ENCODE measurements at regions not wholly inside any gene's neighbourhood (a gene's known extent, or its start where the extent isn't known, plus 50 kb on each side); places are given as distances from the start of the nearest gene placed in this dataset.

- DNase-seq: no peak
These were observed 70.9 kb upstream of the MGMT start for GRCh38 chr10:129396021-129396722.

GRCh38 chr10:129397198-129397974 is 69.7 kb upstream of the MGMT start:
- DNase-seq: no peak

- DNase-seq: no peak
These were observed 68.3 kb upstream of the MGMT start for GRCh38 chr10:129398711-129399141.

- no peak for DNase-seq
These were observed 66.6 kb upstream of the MGMT start for GRCh38 chr10:129400426-129400825.

- DNase-seq: no peak
These were observed 64.6 kb upstream of the MGMT start for GRCh38 chr10:129402459-129402858.

GRCh38 chr10:129404091-129404490 is 63.0 kb upstream of the MGMT start:
- no peak for DNase-seq

GRCh38 chr10:129405389-129405788 is 61.7 kb upstream of the MGMT start:
- DNase-seq: no peak

- DNase-seq: no peak
These were observed 56.2 kb upstream of the MGMT start for GRCh38 chr10:129410688-129411392.

- no peak for DNase-seq
These were observed 55.7 kb upstream of the MGMT start for GRCh38 chr10:129411393-129411705.

- DNase-seq: no peak
These were observed 55.3 kb upstream of the MGMT start for GRCh38 chr10:129411772-129412171.

- DNase-seq: no peak
These were observed 54.0 kb upstream of the MGMT start for GRCh38 chr10:129413024-129413423.

- no peak for DNase-seq
These were observed 51.6 kb upstream of the MGMT start for GRCh38 chr10:129415215-129416140.

GRCh38 chr10:129416155-129416554 is 50.9 kb upstream of the MGMT start:
- DNase-seq: no peak

- no peak for DNase-seq
These were observed 49.9 kb upstream of the MGMT start for GRCh38 chr10:129416956-129417765.
